GM23338 (cell line): ENCODE measurements at regions not wholly inside any gene's neighbourhood (a gene's known extent, or its start where the extent isn't known, plus 50 kb on each side); places are given as distances from the start of the nearest gene placed in this dataset.

Experiments
- ATAC-seq: fragments of 200-7000 bp; cut with Tn5 transposase; 3 replicates; pipeline ENCODE4 v1.9.1; 2020
- DNase-seq: peaks from one replicate; pipeline ENCODE4 v3.0.0-alpha.2; 2015; ENCODE audit warnings: low spot score
- H2AFZ ChIP-seq: fragments of 200-600 bp; sonication (generic); 2 replicates; pipeline ENCODE4 v1.8.0; 2016; ENCODE audit warnings: antibody characterized with exemption, mild to moderate bottlenecking, moderate library complexity
- H3F3A ChIP-seq: fragments of 200-600 bp; sonication (generic); replicated peaks from 2 replicates; pipeline ENCODE4 v1.8.0; 2017; ENCODE audit warnings: antibody characterized with exemption, mixed run types, low read depth
- H3K27ac ChIP-seq: fragments of 200-600 bp; sonication (generic); 2 replicates; pipeline ENCODE4 v1.6.1; 2016; ENCODE audit warnings: low read depth
- H3K27me3 ChIP-seq: fragments of 200-600 bp; sonication (generic); 2 replicates; pipeline ENCODE4 v1.8.0; 2016; ENCODE audit warnings: mild to moderate bottlenecking, mixed run types, moderate library complexity; ENCODE audit not compliant: insufficient read depth
- H3K36me3 ChIP-seq: fragments of 200-600 bp; sonication (generic); 2 replicates; pipeline ENCODE4 v1.8.0; 2016; ENCODE audit warnings: mild to moderate bottlenecking; ENCODE audit not compliant: insufficient read depth
- H3K4me1 ChIP-seq: fragments of 200-600 bp; sonication (generic); 2 replicates; pipeline ENCODE4 v1.8.0; 2016; ENCODE audit warnings: mild to moderate bottlenecking, moderate library complexity; ENCODE audit not compliant: insufficient read depth
- H3K4me2 ChIP-seq: fragments of 200-600 bp; sonication (generic); 2 replicates; pipeline ENCODE4 v1.7.1; 2017; ENCODE audit warnings: mixed run types
- H3K4me3 ChIP-seq: fragments of 200-600 bp; sonication (generic); 2 replicates; pipeline ENCODE4 v1.6.1; 2016; ENCODE audit warnings: mixed run types
- H3K79me2 ChIP-seq: fragments of 200-600 bp; sonication (generic); replicated peaks from 2 replicates; pipeline ENCODE4 v1.8.0; 2017; ENCODE audit warnings: mild to moderate bottlenecking; ENCODE audit not compliant: insufficient read depth
- H3K9me2 ChIP-seq: fragments of 200-600 bp; sonication (generic); 2 replicates; pipeline ENCODE4 v1.8.0; 2017; ENCODE audit not compliant: insufficient read depth
- H4K20me1 ChIP-seq: fragments of 200-600 bp; sonication (generic); replicated peaks from 2 replicates; pipeline ENCODE4 v1.8.0; 2017; ENCODE audit warnings: mild to moderate bottlenecking; ENCODE audit not compliant: insufficient read depth
- H3K27ac Mint-ChIP-seq: 2 replicates; pipeline ENCODE4 v1.8.0; 2020; ENCODE audit warnings: inconsistent platforms, mild to moderate bottlenecking, moderate library complexity, mixed read lengths
- H3K27me3 Mint-ChIP-seq: 3 replicates; pipeline ENCODE4 v1.8.0; 2022; ENCODE audit warnings: low read depth, mild to moderate bottlenecking, moderate library complexity, mixed read lengths, inconsistent platforms; ENCODE audit not compliant: insufficient read depth, poor library complexity
- H3K36me3 Mint-ChIP-seq: 3 replicates; pipeline ENCODE4 v1.8.0; 2021; ENCODE audit warnings: low read depth, mild to moderate bottlenecking, inconsistent platforms, moderate library complexity, mixed read lengths
- H3K4me1 Mint-ChIP-seq: 3 replicates; pipeline ENCODE4 v1.8.0; 2020; ENCODE audit warnings: mild to moderate bottlenecking, inconsistent platforms, mixed read lengths
- H3K4me3 Mint-ChIP-seq: 3 replicates; pipeline ENCODE4 v1.8.0; 2021; ENCODE audit warnings: moderate library complexity, mild to moderate bottlenecking, inconsistent platforms, mixed read lengths
- H3K9me3 Mint-ChIP-seq: 3 replicates; pipeline ENCODE4 v1.8.0; 2020; ENCODE audit warnings: moderate library complexity, mild to moderate bottlenecking, inconsistent platforms, mixed read lengths
- CREB1 ChIP-seq: fragments of 250-450 bp; sonication (Bioruptor Pico); IDR thresholded peaks from 2 replicates; pipeline ENCODE4 v1.5.0; 2020; ENCODE audit warnings: low read depth, mild to moderate bottlenecking, moderate library complexity
- EZH2 ChIP-seq: fragments of 200-600 bp; sonication (generic); IDR thresholded peaks from one replicate; pipeline ENCODE4 v1.8.0; 2017; ENCODE audit warnings: antibody characterized with exemption, mild to moderate bottlenecking, low read depth; ENCODE audit not compliant: unreplicated experiment
- EZH2phosphoT487 ChIP-seq: fragments of 200-600 bp; sonication (generic); IDR thresholded peaks from one replicate; pipeline ENCODE4 v1.8.1; 2018; ENCODE audit warnings: antibody characterized with exemption; ENCODE audit not compliant: unreplicated experiment
- JUNB ChIP-seq: IDR thresholded peaks from one replicate; pipeline ENCODE4 v1.6.1; 2016; ENCODE audit warnings: antibody characterized with exemption; ENCODE audit not compliant: unreplicated experiment
- NANOG ChIP-seq: IDR thresholded peaks from 2 replicates; pipeline ENCODE4 v1.6.1; 2016; ENCODE audit warnings: antibody characterized with exemption, borderline replicate concordance
- POLR2AphosphoS5 ChIP-seq: IDR thresholded peaks from 2 replicates; pipeline ENCODE4 v1.6.1; 2016; ENCODE audit warnings: antibody characterized with exemption, low read depth
- STAT1 ChIP-seq: IDR thresholded peaks from one replicate; pipeline ENCODE4 v1.6.1; 2016; ENCODE audit warnings: antibody characterized with exemption; ENCODE audit not compliant: unreplicated experiment
- ZNF114 ChIP-seq: fragments of 250-450 bp; sonication (Bioruptor Pico); IDR thresholded peaks from 2 replicates; pipeline ENCODE4 v1.5.0; 2020; ENCODE audit warnings: mild to moderate bottlenecking, moderate library complexity
- ZNF331 ChIP-seq: fragments of 250-450 bp; sonication (Bioruptor Pico); IDR thresholded peaks from 2 replicates; pipeline ENCODE4 v1.5.0; 2020; ENCODE audit warnings: low read depth, mild to moderate bottlenecking, moderate library complexity
- TF ChIP-seq, protein P1 (sequence below): IDR thresholded peaks from one replicate; pipeline ENCODE4 v1.6.1; 2018; ENCODE audit warnings: antibody characterized with exemption; ENCODE audit not compliant: unreplicated experiment
- TF ChIP-seq, protein P2 (sequence below), 2 experiments: fragments of 200-600 bp in 1 of 2; sonication (generic) in 1 of 2; conservative IDR thresholded peaks; 2 replicates each; pipeline versions ENCODE4 v1.5.1 to v1.6.1; 2016 to 2017; ENCODE audit warnings: antibody characterized with exemption in 2 of 2, low read depth in 2 of 2, mild to moderate bottlenecking in 2 of 2, moderate library complexity in 1 of 2
- TF ChIP-seq, protein P3 (sequence below): fragments of 250-450 bp; sonication (Bioruptor Pico); IDR thresholded peaks from 2 replicates; pipeline ENCODE4 v1.5.0; 2020; ENCODE audit warnings: mild to moderate bottlenecking, moderate library complexity
- TF ChIP-seq, protein P4 (sequence below): IDR thresholded peaks from 2 replicates; pipeline ENCODE4 v1.6.1; 2016; ENCODE audit warnings: antibody characterized with exemption

DNA sequence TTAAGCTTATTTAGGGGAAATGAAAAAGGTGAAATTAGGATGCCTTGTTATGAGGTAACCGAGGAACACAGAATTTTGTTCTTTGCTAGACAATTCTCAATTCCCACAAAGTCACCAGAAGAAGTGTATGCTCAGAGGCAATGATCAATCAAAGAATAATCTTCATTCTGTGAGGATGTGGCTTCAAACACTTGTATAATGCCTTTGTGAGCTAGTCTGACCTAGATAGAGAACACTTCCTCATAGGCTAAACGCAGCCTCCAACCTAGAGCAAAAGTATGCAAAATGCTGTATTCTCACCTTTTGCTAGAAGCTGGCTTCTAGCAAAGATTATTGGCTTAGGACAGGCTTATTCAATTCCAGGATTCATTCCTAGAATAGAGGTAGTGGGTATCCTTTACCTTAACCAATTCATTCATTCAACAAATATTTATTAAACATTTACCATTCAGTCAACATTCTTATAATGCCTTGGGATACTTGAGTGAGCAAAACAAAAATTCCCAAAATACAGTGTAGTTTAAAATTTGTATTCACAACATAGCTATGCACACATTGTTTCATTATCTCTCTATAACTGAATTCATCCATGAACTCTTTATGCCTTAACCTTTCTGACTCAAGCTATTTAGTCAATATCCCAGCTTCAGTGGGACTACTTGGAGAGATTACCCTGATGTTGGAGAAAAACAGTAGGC, 530.2 kb downstream of the PTPRC start:
- no peaks in the 10 kb centered on the region for H3K36me3 ChIP-seq
- Mint-ChIP-seq H3K27me3 (no peaks in the 10 kb centered on the region), H3K4me3 (no peak overlapping the region), H3K9me3 (no peaks in the 10 kb centered on the region), H3K36me3 (no peaks in the 10 kb centered on the region), H3K4me1 (no peaks in the 10 kb centered on the region), H3K27ac (no peak overlapping the region)
- no peaks in the 10 kb centered on the region for H3K27me3 ChIP-seq
- no peak overlapping the region for H3K27ac ChIP-seq
- H4K20me1 ChIP-seq, result no peaks in the 10 kb centered on the region
- ATAC-seq, result no peak
- no peaks in the 10 kb centered on the region for H3F3A ChIP-seq
- no peaks in the 10 kb centered on the region for H3K4me1 ChIP-seq
- no peak for TF ChIP-seq STAT1
- TF ChIP-seq, protein P1, sequence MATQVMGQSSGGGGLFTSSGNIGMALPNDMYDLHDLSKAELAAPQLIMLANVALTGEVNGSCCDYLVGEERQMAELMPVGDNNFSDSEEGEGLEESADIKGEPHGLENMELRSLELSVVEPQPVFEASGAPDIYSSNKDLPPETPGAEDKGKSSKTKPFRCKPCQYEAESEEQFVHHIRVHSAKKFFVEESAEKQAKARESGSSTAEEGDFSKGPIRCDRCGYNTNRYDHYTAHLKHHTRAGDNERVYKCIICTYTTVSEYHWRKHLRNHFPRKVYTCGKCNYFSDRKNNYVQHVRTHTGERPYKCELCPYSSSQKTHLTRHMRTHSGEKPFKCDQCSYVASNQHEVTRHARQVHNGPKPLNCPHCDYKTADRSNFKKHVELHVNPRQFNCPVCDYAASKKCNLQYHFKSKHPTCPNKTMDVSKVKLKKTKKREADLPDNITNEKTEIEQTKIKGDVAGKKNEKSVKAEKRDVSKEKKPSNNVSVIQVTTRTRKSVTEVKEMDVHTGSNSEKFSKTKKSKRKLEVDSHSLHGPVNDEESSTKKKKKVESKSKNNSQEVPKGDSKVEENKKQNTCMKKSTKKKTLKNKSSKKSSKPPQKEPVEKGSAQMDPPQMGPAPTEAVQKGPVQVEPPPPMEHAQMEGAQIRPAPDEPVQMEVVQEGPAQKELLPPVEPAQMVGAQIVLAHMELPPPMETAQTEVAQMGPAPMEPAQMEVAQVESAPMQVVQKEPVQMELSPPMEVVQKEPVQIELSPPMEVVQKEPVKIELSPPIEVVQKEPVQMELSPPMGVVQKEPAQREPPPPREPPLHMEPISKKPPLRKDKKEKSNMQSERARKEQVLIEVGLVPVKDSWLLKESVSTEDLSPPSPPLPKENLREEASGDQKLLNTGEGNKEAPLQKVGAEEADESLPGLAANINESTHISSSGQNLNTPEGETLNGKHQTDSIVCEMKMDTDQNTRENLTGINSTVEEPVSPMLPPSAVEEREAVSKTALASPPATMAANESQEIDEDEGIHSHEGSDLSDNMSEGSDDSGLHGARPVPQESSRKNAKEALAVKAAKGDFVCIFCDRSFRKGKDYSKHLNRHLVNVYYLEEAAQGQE, result no peak
- no peak for TF ChIP-seq EZH2
- no peak for TF ChIP-seq CREB1
- TF ChIP-seq, protein P2, sequence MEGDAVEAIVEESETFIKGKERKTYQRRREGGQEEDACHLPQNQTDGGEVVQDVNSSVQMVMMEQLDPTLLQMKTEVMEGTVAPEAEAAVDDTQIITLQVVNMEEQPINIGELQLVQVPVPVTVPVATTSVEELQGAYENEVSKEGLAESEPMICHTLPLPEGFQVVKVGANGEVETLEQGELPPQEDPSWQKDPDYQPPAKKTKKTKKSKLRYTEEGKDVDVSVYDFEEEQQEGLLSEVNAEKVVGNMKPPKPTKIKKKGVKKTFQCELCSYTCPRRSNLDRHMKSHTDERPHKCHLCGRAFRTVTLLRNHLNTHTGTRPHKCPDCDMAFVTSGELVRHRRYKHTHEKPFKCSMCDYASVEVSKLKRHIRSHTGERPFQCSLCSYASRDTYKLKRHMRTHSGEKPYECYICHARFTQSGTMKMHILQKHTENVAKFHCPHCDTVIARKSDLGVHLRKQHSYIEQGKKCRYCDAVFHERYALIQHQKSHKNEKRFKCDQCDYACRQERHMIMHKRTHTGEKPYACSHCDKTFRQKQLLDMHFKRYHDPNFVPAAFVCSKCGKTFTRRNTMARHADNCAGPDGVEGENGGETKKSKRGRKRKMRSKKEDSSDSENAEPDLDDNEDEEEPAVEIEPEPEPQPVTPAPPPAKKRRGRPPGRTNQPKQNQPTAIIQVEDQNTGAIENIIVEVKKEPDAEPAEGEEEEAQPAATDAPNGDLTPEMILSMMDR (conservative IDR thresholded peaks at IDR 0.05; ENCODE audit: low read depth in 2 of 2), result no peak
- TF ChIP-seq POLR2AphosphoS5, result no peak
- no peak for TF ChIP-seq ZNF331 (CRISPR knock-in tag)
- TF ChIP-seq, protein P3, sequence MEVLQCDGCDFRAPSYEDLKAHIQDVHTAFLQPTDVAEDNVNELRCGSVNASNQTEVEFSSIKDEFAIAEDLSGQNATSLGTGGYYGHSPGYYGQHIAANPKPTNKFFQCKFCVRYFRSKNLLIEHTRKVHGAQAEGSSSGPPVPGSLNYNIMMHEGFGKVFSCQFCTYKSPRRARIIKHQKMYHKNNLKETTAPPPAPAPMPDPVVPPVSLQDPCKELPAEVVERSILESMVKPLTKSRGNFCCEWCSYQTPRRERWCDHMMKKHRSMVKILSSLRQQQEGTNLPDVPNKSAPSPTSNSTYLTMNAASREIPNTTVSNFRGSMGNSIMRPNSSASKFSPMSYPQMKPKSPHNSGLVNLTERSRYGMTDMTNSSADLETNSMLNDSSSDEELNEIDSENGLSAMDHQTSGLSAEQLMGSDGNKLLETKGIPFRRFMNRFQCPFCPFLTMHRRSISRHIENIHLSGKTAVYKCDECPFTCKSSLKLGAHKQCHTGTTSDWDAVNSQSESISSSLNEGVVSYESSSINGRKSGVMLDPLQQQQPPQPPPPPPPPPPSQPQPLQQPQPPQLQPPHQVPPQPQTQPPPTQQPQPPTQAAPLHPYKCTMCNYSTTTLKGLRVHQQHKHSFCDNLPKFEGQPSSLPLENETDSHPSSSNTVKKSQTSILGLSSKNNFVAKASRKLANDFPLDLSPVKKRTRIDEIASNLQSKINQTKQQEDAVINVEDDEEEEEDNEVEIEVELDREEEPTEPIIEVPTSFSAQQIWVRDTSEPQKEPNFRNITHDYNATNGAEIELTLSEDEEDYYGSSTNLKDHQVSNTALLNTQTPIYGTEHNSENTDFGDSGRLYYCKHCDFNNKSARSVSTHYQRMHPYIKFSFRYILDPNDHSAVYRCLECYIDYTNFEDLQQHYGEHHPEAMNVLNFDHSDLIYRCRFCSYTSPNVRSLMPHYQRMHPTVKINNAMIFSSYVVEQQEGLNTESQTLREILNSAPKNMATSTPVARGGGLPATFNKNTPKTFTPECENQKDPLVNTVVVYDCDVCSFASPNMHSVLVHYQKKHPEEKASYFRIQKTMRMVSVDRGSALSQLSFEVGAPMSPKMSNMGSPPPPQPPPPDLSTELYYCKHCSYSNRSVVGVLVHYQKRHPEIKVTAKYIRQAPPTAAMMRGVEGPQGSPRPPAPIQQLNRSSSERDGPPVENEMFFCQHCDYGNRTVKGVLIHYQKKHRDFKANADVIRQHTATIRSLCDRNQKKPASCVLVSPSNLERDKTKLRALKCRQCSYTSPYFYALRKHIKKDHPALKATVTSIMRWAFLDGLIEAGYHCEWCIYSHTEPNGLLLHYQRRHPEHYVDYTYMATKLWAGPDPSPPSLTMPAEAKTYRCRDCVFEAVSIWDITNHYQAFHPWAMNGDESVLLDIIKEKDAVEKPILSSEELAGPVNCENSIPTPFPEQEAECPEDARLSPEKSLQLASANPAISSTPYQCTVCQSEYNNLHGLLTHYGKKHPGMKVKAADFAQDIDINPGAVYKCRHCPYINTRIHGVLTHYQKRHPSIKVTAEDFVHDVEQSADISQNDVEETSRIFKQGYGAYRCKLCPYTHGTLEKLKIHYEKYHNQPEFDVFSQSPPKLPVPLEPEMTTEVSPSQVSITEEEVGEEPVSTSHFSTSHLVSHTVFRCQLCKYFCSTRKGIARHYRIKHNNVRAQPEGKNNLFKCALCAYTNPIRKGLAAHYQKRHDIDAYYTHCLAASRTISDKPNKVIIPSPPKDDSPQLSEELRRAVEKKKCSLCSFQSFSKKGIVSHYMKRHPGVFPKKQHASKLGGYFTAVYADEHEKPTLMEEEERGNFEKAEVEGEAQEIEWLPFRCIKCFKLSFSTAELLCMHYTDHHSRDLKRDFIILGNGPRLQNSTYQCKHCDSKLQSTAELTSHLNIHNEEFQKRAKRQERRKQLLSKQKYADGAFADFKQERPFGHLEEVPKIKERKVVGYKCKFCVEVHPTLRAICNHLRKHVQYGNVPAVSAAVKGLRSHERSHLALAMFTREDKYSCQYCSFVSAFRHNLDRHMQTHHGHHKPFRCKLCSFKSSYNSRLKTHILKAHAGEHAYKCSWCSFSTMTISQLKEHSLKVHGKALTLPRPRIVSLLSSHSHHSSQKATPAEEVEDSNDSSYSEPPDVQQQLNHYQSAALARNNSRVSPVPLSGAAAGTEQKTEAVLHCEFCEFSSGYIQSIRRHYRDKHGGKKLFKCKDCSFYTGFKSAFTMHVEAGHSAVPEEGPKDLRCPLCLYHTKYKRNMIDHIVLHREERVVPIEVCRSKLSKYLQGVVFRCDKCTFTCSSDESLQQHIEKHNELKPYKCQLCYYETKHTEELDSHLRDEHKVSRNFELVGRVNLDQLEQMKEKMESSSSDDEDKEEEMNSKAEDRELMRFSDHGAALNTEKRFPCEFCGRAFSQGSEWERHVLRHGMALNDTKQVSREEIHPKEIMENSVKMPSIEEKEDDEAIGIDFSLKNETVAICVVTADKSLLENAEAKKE (CRISPR knock-in tag), result no peak
- TF ChIP-seq ZNF114 (CRISPR knock-in tag), result no peak
- TF ChIP-seq EZH2phosphoT487, result no peak
- TF ChIP-seq, protein P4, sequence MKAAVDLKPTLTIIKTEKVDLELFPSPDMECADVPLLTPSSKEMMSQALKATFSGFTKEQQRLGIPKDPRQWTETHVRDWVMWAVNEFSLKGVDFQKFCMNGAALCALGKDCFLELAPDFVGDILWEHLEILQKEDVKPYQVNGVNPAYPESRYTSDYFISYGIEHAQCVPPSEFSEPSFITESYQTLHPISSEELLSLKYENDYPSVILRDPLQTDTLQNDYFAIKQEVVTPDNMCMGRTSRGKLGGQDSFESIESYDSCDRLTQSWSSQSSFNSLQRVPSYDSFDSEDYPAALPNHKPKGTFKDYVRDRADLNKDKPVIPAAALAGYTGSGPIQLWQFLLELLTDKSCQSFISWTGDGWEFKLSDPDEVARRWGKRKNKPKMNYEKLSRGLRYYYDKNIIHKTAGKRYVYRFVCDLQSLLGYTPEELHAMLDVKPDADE, result no peak
- no peak for TF ChIP-seq NANOG
- no peak for TF ChIP-seq JUNB
- H3K9me2 ChIP-seq, result peaks cover 9% of the 10 kb centered on the region; the same call in 1 of the 2 replicates
- no peak overlapping the region for H3K4me3 ChIP-seq
- no peak overlapping the region for H2AFZ ChIP-seq
- no peaks in the 10 kb centered on the region for H3K79me2 ChIP-seq
- DNase-seq, result no peak
- H3K4me2 ChIP-seq, result no peak overlapping the region
